ENCODE measurements at regions not wholly inside any gene's neighbourhood (a gene's known extent, or its start where the extent isn't known, plus 50 kb on each side); places are given as distances from the start of the nearest gene placed in this dataset.

DNA sequence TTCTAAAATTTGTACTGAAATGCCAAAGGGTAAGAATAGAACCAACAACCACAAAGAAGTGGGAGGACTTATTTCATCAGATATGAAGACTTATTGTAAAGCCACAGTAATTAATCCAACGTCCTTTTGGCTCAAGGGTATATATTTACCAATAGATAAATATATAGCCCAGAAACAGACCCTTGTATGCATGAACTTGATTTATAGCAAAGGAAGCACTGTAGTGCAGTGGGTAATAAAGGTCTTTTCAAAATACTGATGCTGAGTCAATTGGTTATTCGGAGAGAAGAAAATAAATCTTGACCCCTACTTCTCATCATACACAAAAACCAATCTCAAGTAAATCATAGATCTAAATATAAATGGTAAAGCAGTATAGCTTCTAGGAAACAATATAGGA, 200.5 kb upstream of the ST6GAL2 start:
- no peak overlapping the region for H3K9ac ChIP-seq (ENCODE audit: extremely low read depth, insufficient read length, low read length)
- DNase-seq = no peak
- H3K9me3 Mint-ChIP-seq = no peaks in the 10 kb centered on the region

More for the DNA sequence above, 200.5 kb upstream of the ST6GAL2 start:
- Histone ChIP-seq H2BK15ac (ENCODE audit: low read depth, low read length) (no peak overlapping the region), H2BK20ac (ENCODE audit: low read depth, low read length, poor library complexity, severe bottlenecking) (no peak overlapping the region), H3K79me1 (ENCODE audit: insufficient read depth, low read depth, low read length, poor library complexity, severe bottlenecking) (no peaks in the 10 kb centered on the region), H2AFZ (ENCODE audit: low read length) (no peak overlapping the region), H3K23ac (ENCODE audit: insufficient read length, low read depth, low read length) (no peak overlapping the region), H3K9me3 (ENCODE audit: control insufficient read depth, low read depth, low read length) (no peaks in the 10 kb centered on the region), H2BK120ac (ENCODE audit: low read depth, low read length, poor library complexity, severe bottlenecking) (no peak overlapping the region), H3K27ac (ENCODE audit: insufficient read length, low read depth, low read length) (no peak overlapping the region), H2AK5ac (ENCODE audit: insufficient read length, low read length) (no peak overlapping the region), H4K5ac (ENCODE audit: insufficient read length, low read depth, low read length) (no peak overlapping the region), H3K56ac (ENCODE audit: insufficient read length, low read depth, low read length) (no peak overlapping the region), H4K8ac (replicated peaks; ENCODE audit: insufficient read length, low read depth, low read length) (no peak overlapping the region), H3K23me2 (ENCODE audit: insufficient read length, low read depth, low read length, poor library complexity, severe bottlenecking) (no peaks in the 10 kb centered on the region), H3K18ac (ENCODE audit: insufficient read length, low read depth, low read length) (no peak overlapping the region), H4K20me1 (ENCODE audit: control insufficient read depth, insufficient read depth, insufficient read length) (no peaks in the 10 kb centered on the region), H4K91ac (ENCODE audit: insufficient read length, low read depth, low read length) (no peak overlapping the region), H3K27me3 (ENCODE audit: insufficient read depth, low read length) (no peaks in the 10 kb centered on the region), H3K4ac (ENCODE audit: low read depth, low read length) (no peak overlapping the region), H2BK5ac (ENCODE audit: insufficient read length, low read length) (no peak overlapping the region), H3K14ac (ENCODE audit: insufficient read depth, low read length) (no peak overlapping the region), H3T11ph (ENCODE audit: low read length) (no peak overlapping the region), H3K79me2 (ENCODE audit: insufficient read depth, low read length) (no peaks in the 10 kb centered on the region), H2BK12ac (ENCODE audit: insufficient read length, low read depth, low read length) (no peak overlapping the region), H3K4me2 (ENCODE audit: insufficient read depth, insufficient read length, low read length) (no peak overlapping the region), H3K4me1 (ENCODE audit: insufficient read depth, low read length) (no peaks in the 10 kb centered on the region)
- Mint-ChIP-seq H3K36me3 (ENCODE audit: insufficient read depth in 1 of 3, low read depth in 3 of 3) (no peaks in the 10 kb centered on the region), H3K27ac (no peak overlapping the region), H3K27me3 (ENCODE audit: low read depth) (no peaks in the 10 kb centered on the region), H3K4me1 (no peaks in the 10 kb centered on the region), H3K4me3 (no peak overlapping the region)
- TF ChIP-seq, protein P1, sequence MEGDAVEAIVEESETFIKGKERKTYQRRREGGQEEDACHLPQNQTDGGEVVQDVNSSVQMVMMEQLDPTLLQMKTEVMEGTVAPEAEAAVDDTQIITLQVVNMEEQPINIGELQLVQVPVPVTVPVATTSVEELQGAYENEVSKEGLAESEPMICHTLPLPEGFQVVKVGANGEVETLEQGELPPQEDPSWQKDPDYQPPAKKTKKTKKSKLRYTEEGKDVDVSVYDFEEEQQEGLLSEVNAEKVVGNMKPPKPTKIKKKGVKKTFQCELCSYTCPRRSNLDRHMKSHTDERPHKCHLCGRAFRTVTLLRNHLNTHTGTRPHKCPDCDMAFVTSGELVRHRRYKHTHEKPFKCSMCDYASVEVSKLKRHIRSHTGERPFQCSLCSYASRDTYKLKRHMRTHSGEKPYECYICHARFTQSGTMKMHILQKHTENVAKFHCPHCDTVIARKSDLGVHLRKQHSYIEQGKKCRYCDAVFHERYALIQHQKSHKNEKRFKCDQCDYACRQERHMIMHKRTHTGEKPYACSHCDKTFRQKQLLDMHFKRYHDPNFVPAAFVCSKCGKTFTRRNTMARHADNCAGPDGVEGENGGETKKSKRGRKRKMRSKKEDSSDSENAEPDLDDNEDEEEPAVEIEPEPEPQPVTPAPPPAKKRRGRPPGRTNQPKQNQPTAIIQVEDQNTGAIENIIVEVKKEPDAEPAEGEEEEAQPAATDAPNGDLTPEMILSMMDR (conservative IDR thresholded peaks at IDR 0.05) = no peak
- WGBS (ENCODE audit: extremely low coverage, insufficient read length, low lambda C conversion rate) = no CpG with 5 or more reads among the region's 2 CpGs

Measured in H9 (cell line).